Duodenal mucosa (tissue), 2 donors: ENCODE measurements at regions not wholly inside any gene's neighbourhood (a gene's known extent, or its start where the extent isn't known, plus 50 kb on each side); places are given as distances from the start of the nearest gene placed in this dataset.

ENCODE experiments used
- H3K27ac ChIP-seq: one replicate; pipeline ENCODE4 v1.7.0; 2013; ENCODE audit warnings: low read depth, low read length
- H3K27me3 ChIP-seq, 2 donors: one replicate each; pipeline ENCODE4 v1.7.0; 2013; ENCODE audit warnings: low read length in 2 of 2, control low read depth in 1 of 2; ENCODE audit not compliant: insufficient read depth in 2 of 2, control insufficient read depth in 1 of 2
- H3K36me3 ChIP-seq, 2 donors: one replicate each; pipeline ENCODE4 v1.7.0; 2013; ENCODE audit warnings: low read length in 2 of 2, control low read depth in 1 of 2; ENCODE audit not compliant: insufficient read depth in 2 of 2, control insufficient read depth in 1 of 2
- H3K4me1 ChIP-seq, 2 donors: one replicate each; pipeline ENCODE4 v1.7.0; 2013; ENCODE audit warnings: low read length in 2 of 2, control low read depth in 1 of 2; ENCODE audit not compliant: insufficient read depth in 2 of 2, control insufficient read depth in 1 of 2
- H3K4me3 ChIP-seq, 2 donors: one replicate each; pipeline ENCODE4 v1.7.0; 2013; ENCODE audit warnings: low read length in 2 of 2, low read depth in 1 of 2
- H3K9ac ChIP-seq, 2 donors: one replicate each; pipeline ENCODE4 v1.7.0; 2013; ENCODE audit warnings: low read length in 2 of 2, low read depth in 1 of 2
- H3K9me3 ChIP-seq, 2 donors: one replicate each; pipeline ENCODE4 v1.7.0; 2013; ENCODE audit warnings: low read length in 2 of 2, control low read depth in 1 of 2; ENCODE audit not compliant: control insufficient read depth in 1 of 2

GRCh38 chr4:24137671-24138601 lies 248.1 kb upstream of the PPARGC1A start:
- no peaks in the 10 kb centered on the region for H3K36me3 ChIP-seq
- no peak overlapping the region for H3K27ac ChIP-seq
- peaks cover 7 to 13% of the 10 kb centered on the region in 2 donors for H3K4me1 ChIP-seq
- H3K9ac ChIP-seq: no peak overlapping the region
- H3K4me3 ChIP-seq: peak overlapping the region; percentile 17 to 48
- no peaks in the 10 kb centered on the region for H3K9me3 ChIP-seq
- no peaks in the 10 kb centered on the region for H3K27me3 ChIP-seq

- no peaks in the 10 kb centered on the region for H3K36me3 ChIP-seq
- H3K4me1 ChIP-seq: no peaks in the 10 kb centered on the region
- H3K27me3 ChIP-seq: no peaks in the 10 kb centered on the region
- H3K9ac ChIP-seq: no peak overlapping the region
- no peak overlapping the region for H3K27ac ChIP-seq
- H3K4me3 ChIP-seq: no peak overlapping the region
- H3K9me3 ChIP-seq: no peaks in the 10 kb centered on the region
These were observed 242.3 kb upstream of the PPARGC1A start for GRCh38 chr4:24131954-24132673.

GRCh38 chr4:24130637-24131036 lies 240.8 kb upstream of the PPARGC1A start:
- H3K4me3 ChIP-seq: no peak overlapping the region
- no peaks in the 10 kb centered on the region for H3K4me1 ChIP-seq
- H3K9me3 ChIP-seq: no peaks in the 10 kb centered on the region
- H3K27ac ChIP-seq: no peak overlapping the region
- no peak overlapping the region for H3K9ac ChIP-seq
- H3K27me3 ChIP-seq: no peaks in the 10 kb centered on the region
- H3K36me3 ChIP-seq: no peaks in the 10 kb centered on the region

- Histone ChIP-seq H3K27ac (no peak overlapping the region), H3K4me3 (no peak overlapping the region), H3K9me3 (no peaks in the 10 kb centered on the region), H3K9ac (no peak overlapping the region), H3K27me3 (no peaks in the 10 kb centered on the region), H3K4me1 (no peaks in the 10 kb centered on the region), H3K36me3 (no peaks in the 10 kb centered on the region)
These were observed 236.9 kb upstream of the PPARGC1A start for GRCh38 chr4:24126776-24127175.

- Histone ChIP-seq H3K27me3 (no peaks in the 10 kb centered on the region), H3K36me3 (no peaks in the 10 kb centered on the region), H3K9me3 (no peaks in the 10 kb centered on the region), H3K4me3 (no peak overlapping the region), H3K4me1 (no peaks in the 10 kb centered on the region), H3K27ac (no peak overlapping the region), H3K9ac (no peak overlapping the region)
These were observed 231.7 kb upstream of the PPARGC1A start for GRCh38 chr4:24121395-24122175.

GRCh38 chr4:24117975-24118374 lies 228.1 kb upstream of the PPARGC1A start:
- H3K9ac ChIP-seq: no peak overlapping the region
- no peak overlapping the region for H3K27ac ChIP-seq
- H3K27me3 ChIP-seq: no peaks in the 10 kb centered on the region
- H3K36me3 ChIP-seq: no peaks in the 10 kb centered on the region
- no peak overlapping the region for H3K4me3 ChIP-seq
- H3K9me3 ChIP-seq: no peaks in the 10 kb centered on the region
- no peaks in the 10 kb centered on the region for H3K4me1 ChIP-seq

- Histone ChIP-seq H3K9ac (no peak overlapping the region), H3K27me3 (no peaks in the 10 kb centered on the region), H3K36me3 (no peaks in the 10 kb centered on the region), H3K4me1 (no peaks in the 10 kb centered on the region), H3K4me3 (no peak overlapping the region), H3K9me3 (no peaks in the 10 kb centered on the region), H3K27ac (no peak overlapping the region)
These were observed 226.3 kb upstream of the PPARGC1A start for GRCh38 chr4:24116107-24116506.

GRCh38 chr4:24114919-24115500 lies 225.2 kb upstream of the PPARGC1A start:
- Histone ChIP-seq H3K27me3 (no peaks in the 10 kb centered on the region), H3K4me3 (no peak overlapping the region), H3K27ac (no peak overlapping the region), H3K36me3 (no peaks in the 10 kb centered on the region), H3K4me1 (no peaks in the 10 kb centered on the region), H3K9ac (no peak overlapping the region), H3K9me3 (no peaks in the 10 kb centered on the region)

GRCh38 chr4:24114444-24114843 lies 224.6 kb upstream of the PPARGC1A start:
- no peaks in the 10 kb centered on the region for H3K9me3 ChIP-seq
- H3K4me1 ChIP-seq: no peaks in the 10 kb centered on the region
- H3K4me3 ChIP-seq: no peak overlapping the region
- H3K27ac ChIP-seq: no peak overlapping the region
- H3K27me3 ChIP-seq: no peaks in the 10 kb centered on the region
- no peaks in the 10 kb centered on the region for H3K36me3 ChIP-seq
- H3K9ac ChIP-seq: no peak overlapping the region
